ENCODE measurements at regions not wholly inside any gene's neighbourhood (a gene's known extent, or its start where the extent isn't known, plus 50 kb on each side); places are given as distances from the start of the nearest gene placed in this dataset.
A peak's percentile ranks its signal among the peaks of the same experiment; 100 is the strongest.

GRCh38 chr17:62913991-62914570 lies 52.0 kb upstream of the TANC2 start:
- no peak for DNase-seq

- DNase-seq, result no peak
Observed at GRCh38 chr17:62912363-62912762, 53.7 kb upstream of the TANC2 start.

- no peak for DNase-seq
Observed at GRCh38 chr17:62911114-62911513, 54.9 kb upstream of the TANC2 start.

- DNase-seq, result no peak
Observed at GRCh38 chr17:62910277-62910676, 55.8 kb upstream of the TANC2 start.

GRCh38 chr17:62907961-62908360 lies 58.1 kb upstream of the TANC2 start:
- no peak for DNase-seq

- no peak for DNase-seq
Observed at GRCh38 chr17:62906881-62907280, 59.2 kb upstream of the TANC2 start.

GRCh38 chr17:62905233-62905632 lies 60.8 kb upstream of the TANC2 start:
- no peak for DNase-seq

GRCh38 chr17:62902531-62903220 lies 63.4 kb upstream of the TANC2 start:
- no peak for DNase-seq

GRCh38 chr17:62901544-62901943 lies 64.5 kb upstream of the TANC2 start:
- DNase-seq, result no peak

- no peak for DNase-seq
Observed at GRCh38 chr17:62900096-62900495, 65.9 kb upstream of the TANC2 start.

GRCh38 chr17:62899361-62899760 lies 66.7 kb upstream of the TANC2 start:
- DNase-seq, result no peak

- DNase-seq, result no peak
Observed at GRCh38 chr17:62898239-62898864, 67.7 kb upstream of the TANC2 start.

GRCh38 chr17:62897706-62898105 lies 68.3 kb upstream of the TANC2 start:
- no peak for DNase-seq

- no peak for DNase-seq
Observed at GRCh38 chr17:62895320-62896301, 70.4 kb upstream of the TANC2 start.

GRCh38 chr17:62892870-62893338 lies 73.1 kb upstream of the TANC2 start:
- DNase-seq, result peak; percentile 62

- DNase-seq, result no peak
Observed at GRCh38 chr17:62892061-62892675, 73.9 kb upstream of the TANC2 start.

GRCh38 chr17:62891659-62892058 lies 74.4 kb upstream of the TANC2 start:
- DNase-seq, result no peak

GRCh38 chr17:62888765-62889164 lies 77.3 kb upstream of the TANC2 start:
- no peak for DNase-seq

GRCh38 chr17:62888148-62888547 lies 77.9 kb upstream of the TANC2 start:
- no peak for DNase-seq

- no peak for DNase-seq
Observed at GRCh38 chr17:62887437-62887836, 78.6 kb upstream of the TANC2 start.

- DNase-seq, result no peak
Observed at GRCh38 chr17:62884781-62885180, 76.7 kb upstream of the MARCHF10 start.

GRCh38 chr17:62882878-62883277 lies 74.8 kb upstream of the MARCHF10 start:
- peak; percentile 75 for DNase-seq

GRCh38 chr17:62882284-62882683 lies 74.2 kb upstream of the MARCHF10 start:
- DNase-seq, result peak; percentile 80

All from SIG-M5 (cell line).